NCI-H524 treated with DMSO at 0.1 percent for 48 hours (cell line): ENCODE measurements at regions not wholly inside any gene's neighbourhood (a gene's known extent, or its start where the extent isn't known, plus 50 kb on each side); places are given as distances from the start of the nearest gene placed in this dataset.

Source experiments
- DNase-seq: peaks from one replicate; lab custom pipeline; 2025; lab: John Stamatoyannopoulos, UW

DNA sequence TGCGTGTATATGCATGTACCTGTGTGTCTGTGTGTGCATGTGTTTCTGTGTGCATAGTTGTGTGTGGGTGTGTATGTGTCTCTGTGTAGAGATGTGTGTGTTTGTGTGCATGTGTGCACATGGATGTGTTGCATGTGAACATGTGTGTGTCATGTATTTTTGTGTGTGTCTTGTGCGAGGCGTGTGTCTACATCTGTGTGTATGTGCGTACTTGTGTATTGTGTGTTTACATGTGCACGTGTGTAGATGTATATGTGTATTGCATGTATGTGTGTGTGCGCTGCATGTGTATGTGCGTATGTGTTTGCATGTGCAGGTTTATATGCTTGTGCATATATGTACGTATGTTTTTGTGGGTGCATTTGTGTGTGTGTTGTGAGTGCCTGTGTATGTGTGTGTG is 735.2 kb downstream of the GALR1 start:
- no peak for DNase-seq

DNA sequence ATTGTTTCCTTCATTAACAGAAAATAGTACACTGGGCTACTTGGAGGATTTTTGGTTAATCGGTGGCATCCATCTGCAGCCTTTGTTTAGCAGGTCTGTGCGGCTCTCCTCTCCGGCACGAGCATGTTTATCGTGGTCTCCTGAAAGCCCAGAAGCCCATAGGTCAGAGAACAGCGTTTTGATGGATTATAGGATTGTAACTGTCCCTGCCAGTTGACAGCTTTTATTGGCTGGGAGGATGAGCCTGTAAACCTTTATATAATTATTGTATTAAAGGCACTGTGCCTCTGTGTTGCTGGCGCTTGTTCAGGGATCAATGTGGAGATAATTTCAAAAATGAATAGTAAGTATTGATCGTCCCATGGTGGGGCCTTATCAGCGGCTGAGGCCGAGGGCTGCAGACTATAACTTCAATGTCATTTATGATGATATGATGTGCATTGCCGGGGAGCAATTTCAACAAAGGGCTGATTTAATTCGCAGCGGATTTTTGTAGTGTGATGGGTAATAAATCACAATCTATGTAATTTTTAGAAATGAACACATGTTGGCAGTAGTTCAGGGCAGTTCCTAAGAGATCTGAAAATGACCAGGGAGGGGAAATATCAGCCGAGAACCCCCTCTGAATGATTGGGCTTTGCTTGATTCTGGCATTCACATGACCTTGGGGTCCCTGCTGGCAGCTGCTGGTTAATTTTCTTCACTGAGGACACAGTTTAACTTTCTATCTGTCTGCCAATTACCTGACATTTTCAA is 736.1 kb downstream of the GALR1 start:
- no peak for DNase-seq

DNA sequence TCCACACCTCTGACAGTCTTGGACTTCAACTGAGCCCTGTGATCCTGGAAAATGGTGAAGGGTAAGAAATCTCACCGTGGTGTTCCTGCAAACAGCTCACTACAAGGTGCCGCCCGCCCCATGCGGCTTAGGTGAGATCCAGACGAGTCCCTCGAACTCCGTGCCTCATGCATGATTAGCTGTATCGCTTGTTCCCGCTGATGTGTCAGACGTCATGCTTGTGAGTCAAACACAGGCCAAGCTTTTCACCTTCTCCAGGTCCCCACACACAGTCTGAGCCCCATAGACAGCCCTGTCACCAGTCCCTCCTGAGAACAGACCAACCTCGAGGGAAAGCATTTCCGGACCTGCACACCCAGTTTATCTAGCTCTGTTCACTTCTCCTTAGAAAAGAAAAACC is 740.5 kb downstream of the GALR1 start:
- DNase-seq = no peak

DNA sequence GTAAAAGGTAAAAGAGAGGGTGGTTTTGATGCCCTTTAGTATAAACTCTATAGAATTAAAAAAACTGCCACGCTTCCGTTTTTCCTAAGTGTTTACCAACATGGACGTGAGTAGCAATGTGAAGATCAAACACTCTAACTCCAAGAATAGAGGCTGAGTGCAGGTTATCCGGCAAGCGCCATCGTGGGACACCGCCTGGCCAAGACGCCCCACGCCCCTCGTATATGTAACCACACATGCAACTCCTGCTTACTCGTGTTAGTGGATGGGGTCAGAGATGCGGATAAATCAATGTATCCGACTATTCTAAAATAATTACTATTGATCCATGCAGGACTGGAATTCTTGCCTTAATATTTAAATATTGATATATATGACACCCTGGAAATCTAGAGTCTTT is 741.3 kb downstream of the GALR1 start:
- DNase-seq = no peak

DNA sequence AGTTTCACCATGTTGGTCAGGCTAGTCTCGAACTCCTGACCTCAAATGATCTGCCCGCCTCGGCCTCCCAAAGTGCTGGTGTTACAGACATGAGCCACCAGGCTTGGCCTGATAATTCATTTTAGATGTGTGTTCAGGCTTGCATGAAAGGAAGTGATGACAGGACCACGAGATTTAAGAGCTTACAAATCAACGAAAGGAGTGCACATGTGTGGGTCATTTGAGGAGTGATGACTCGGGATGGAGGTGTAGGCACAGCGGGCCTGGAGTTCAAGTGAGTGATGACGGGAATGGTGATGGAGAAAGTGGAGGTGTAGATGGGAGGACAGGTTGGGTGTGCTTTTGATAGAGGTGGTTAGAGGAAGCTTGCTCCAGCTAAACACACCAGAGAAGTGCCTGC is 742.4 kb downstream of the GALR1 start:
- DNase-seq = no peak

DNA sequence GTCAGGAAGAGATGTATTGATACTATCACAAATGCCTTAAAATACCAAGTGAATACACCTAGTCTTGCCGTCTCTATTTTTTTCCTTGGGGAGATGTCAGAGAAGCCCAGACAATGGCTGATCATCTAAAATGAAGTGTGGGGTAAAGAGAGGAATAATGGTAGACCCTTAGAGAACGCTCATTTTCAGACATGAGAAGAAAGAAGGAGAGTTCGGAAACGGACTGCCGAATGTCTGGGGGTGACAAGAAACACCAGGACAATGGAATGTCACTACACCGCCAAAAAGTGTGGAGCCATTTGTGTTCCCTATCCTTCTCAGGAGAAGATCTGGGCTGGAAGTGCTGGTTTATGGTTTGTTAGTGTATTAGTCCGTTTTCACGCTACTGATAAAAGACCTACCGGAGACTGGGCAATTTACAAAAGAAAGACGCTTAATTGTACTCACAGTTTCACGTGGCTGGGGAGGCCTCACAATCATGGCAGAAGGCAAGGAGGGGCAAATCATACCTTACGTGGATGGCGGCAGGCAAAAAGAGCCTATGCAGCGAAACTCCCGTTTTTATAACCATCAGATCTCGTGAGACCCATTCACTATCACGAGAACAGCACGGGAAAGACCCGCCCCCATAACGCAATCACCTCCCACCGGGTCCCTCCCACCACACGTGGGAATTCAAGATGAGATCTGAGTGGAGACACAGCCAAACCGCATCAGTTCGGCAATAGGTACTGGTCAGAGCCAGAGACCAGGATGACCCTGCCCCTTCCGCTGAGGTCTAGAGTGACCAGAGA is 743.7 kb downstream of the GALR1 start:
- DNase-seq = no peak

DNA sequence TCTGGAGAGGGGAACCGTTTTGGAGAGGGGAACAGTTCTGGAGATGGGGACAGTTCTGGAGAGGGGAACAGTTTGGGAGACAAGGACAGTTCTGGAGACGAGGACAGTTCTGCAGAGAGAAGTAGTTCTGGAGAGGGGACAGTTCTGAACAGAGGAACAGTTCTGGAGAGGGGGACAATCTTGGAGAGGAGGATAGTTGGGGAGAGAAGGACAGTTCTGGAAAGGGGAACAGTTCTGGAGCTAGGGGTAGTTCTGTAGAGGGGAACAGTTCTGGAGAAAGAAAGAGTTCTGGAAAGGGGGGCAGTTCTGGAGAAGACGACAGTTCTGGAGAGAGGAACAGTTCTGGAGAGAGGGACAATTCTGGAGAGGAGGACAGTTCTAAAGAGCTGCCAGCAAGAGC is 745.9 kb downstream of the GALR1 start:
- no peak for DNase-seq

DNA sequence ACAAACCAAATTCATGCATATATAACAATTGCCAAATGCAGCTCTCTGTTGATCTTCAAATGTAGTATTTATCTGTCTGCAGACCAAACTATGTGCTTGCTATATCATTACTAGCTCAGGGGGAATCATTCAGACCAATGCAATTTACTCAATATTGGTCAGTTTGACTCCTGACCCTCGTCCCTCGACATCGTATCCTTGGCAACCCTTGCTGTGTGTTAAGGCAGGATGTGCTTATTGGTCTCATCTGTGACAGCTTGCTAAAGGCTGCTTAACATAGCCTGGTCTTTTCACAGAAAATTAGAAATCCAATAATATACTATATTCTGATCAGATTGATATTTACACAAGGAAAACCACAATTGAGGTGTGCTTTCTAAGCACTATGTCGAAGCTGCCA is 747.1 kb downstream of the GALR1 start:
- no peak for DNase-seq

DNA sequence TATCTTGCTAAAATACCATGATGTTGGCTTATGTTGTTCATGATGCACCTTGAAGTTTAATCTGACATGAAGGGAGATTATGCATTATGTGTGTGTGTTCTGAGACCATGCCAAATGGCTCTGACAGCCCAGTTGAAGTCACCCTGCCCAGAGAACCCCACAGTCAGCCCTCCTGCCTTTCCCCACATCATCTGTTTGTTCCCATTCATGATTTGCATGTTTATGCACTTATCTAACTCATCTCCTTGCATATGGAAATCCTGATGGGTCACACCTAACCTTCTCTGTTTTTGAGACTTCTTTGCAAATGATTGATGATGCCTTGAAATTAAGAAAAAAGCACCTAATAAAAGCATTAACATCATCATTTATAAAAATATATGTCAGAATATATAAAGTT is 752.2 kb downstream of the GALR1 start:
- DNase-seq = no peak

DNA sequence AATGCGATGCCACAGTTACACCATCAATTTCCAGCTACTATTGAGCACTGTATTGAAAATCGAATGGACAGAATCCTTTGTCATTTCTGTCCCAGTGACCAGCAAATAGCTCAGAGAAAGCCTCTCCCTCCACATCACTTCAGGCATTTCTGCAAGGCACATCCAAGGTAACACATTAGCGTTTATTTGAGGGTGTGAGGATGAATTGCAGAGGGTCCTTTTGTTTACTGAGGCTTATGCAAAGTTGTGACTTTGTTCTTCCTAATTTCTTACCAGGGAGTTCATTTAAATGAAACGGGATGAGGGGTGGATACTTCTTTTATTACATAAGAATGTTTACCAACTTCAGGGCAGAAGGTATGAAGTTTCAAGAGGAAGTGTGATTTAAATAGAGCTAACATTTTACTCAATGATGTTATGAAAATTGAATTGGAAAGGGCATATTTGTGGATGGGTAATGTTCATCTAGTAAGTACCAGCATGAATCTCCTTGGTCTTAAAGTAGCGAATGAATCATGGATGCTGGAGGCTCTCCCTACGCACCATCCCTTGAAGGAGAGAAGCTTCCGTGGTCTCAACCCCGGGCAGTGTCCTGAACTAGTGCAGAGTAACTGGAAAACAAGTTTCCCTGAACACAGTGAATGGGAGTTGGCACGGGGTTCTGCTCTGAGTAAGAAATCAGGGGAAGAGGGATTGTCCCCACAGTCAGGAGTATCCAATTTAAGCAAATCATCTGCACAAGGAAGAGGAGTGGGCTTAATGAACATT is 756.5 kb downstream of the GALR1 start:
- no peak for DNase-seq

DNA sequence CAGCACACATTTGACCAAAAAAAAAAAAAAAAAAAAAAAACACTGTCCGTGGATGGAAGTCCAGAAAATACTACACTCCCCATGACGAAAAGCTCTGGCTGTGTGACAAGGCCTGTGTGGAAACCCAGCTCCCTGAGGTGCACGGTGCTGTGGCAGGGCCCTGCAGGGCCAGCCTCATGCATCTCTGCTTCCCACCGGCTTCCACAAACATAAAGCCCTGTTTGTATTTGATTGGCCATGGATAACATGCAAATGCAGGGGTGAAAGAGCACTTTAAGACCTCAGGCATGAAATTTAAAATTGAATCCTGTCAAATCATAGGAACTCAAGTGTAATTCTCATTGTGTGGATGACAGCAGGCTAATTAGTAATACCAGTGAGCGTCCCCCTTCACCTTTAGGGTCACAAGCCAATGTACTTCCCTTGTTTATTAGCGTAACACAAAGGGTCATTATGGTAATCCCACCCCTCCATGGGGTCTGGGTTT is 757.2 kb downstream of the GALR1 start:
- no peak for DNase-seq

DNA sequence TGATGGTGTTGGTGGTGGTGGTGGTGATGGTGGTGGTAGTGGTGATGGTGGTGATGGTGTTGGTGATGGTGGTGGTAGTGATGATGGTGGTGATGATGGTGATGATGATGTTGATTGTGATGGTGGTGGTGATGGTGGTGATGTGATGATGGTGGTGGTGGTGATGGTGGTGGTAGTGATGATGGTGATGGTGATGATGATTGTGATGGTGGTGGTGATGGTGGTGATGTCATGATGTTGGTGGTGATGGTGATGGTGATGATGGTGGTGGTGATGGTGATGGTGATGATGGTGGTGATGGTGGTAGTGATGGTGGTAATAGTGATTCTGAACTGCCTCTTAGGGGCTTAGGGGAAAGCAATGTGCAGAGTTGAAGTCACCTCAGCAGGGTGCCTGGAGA is 760.7 kb downstream of the GALR1 start:
- no peak for DNase-seq

DNA sequence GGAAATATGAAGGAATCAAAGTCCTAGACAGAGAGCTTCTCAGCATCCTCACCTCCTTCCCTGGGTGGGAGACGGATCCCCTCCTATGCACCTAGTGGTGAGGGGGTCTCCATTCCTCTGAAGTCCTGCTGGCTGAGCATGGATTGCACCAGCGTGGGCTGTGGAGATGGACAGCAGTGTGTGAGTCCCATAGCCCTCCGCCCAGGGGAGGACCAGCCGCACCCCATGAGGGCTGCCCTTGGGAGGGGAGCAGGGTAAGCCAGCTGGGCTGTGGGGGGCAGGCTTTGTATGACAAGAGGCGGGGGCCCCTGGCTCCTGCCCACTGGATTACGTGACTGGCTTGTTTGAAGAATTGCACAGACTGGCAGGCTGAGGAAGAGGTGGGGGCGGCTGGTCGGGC is 768.2 kb downstream of the GALR1 start:
- no peak for DNase-seq

DNA sequence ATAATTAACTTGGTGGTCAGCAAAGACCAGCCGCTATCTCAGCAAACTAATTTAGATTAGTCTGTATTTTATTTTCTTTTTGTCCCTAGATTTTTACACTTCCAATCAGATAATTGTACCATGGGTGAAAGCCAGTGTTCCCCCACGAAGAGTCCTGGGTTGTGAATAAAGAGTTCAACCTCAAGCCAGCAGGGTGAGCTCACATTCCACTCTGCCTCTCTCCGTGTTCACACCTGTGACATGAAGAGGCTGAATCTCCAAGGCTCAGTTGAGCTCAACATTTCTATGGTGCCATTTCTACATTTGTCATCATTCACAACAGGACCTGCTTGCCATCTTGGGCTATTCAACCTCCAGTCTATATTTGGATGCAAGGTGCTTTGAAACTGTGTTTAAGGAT is 771.5 kb downstream of the GALR1 start:
- DNase-seq = no peak

DNA sequence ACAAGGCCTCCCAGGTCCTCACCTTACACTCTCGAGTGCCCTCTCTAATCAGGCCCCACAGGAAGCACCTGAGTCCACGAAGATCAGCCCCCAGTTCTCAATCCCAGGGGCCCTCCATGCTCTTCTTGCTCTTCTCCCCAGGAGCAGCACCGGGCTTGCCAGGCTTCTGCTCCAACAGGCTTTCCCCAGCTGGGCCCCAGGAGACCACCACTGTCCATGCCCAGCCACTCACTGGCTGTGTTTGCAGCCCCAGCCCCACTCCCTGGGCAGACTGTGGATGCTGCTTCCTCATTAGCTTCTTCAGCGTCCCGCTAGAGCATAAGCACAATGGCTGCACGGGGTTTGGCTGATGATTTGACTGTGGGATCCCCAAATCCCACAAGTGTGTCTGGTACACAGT is 781.9 kb downstream of the GALR1 start:
- no peak for DNase-seq

DNA sequence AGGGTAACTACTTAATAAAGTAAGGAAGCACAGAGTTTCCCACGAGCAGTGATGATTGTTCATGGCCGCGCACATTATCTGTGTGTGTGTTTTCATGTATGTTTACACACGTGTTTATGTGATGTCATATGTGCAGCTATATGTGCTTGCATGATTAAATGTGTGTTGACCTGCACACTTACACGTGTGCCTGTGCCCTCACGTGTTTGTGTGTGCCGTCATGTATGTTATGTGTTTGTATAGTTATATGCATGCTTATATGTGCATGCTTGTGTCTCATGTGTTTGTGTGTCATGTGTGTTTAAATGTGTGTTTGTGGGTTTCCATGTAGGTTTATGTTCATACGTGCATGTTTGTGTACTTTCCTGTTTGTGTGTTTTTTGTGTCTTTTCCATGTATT is 782.3 kb downstream of the GALR1 start:
- no peak for DNase-seq

DNA sequence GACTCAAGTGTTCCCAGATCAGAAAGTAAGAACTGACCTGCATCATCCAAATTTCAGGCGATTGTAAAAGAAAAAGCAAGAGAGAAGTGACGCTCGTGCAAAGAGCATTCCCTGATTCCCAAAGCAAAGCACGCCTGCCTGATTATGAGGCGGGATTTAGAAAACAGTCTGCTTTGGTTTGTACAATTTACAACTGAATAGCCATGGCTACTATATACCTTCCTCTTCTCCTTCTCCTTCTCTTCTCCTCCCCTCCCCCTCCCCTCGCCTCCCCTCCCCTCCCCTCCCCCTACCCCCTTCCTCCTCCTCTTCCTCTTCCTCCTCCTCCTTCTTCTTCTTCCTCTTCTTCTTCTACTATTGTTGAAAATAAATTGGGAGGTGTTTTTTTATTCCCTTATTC is 782.9 kb downstream of the GALR1 start:
- no peak for DNase-seq

DNA sequence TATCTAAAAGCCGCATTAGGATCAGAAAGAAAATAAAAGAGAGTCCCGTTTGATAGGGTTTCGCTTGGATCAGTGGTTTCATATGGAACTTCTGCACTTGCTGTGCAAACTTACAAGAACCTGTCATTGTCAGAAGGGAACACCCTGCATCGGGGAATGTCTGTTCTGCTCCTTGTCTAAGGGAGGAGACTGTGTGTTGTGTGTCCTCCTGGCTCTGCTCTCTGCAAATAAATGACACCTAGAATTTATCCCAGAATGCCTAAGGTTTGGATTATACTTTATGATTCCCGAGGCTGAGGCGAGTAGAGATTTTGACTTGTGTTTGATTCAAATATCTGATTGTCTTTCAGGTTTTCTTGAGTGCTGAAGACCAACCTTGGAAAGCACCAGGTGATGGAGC is 785.1 kb downstream of the GALR1 start:
- DNase-seq = no peak

DNA sequence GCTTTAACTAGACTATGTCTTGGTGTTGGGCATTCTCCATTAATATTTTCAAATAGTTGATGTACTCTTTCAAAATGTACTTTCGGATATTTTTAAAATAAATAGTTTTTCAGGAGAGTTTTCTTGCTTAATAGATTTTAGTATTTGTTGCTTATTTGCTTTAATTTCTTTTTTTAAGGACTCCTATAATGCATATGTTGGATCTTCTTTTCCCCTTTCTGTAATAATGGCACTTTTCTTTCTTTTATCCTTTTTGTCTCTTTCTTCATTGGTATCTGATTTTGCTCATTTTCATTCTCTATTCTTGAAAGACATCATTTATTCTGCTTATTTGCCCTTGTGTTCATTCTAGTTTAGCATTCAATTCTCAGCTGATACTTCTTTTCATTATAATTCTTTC is 791.6 kb downstream of the GALR1 start:
- no peak for DNase-seq

DNA sequence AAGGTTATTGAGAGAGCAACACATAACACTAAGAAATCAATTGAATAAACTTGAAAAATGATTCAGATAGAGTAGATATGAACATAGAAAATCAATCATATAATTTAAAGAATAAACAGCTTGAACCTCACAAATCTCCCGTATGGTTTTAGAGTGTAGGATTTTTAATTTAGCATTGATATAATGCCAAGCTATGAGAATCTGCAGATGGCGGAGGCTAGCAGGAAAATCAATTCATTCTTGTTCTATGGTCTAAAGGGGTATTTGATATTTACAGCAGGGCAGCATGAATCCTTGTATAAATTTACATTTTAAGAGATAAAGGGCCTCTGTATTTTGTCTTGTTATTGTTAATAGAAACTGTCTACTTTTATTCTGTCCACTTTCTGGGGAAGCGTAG is 797.0 kb downstream of the GALR1 start:
- no peak for DNase-seq

DNA sequence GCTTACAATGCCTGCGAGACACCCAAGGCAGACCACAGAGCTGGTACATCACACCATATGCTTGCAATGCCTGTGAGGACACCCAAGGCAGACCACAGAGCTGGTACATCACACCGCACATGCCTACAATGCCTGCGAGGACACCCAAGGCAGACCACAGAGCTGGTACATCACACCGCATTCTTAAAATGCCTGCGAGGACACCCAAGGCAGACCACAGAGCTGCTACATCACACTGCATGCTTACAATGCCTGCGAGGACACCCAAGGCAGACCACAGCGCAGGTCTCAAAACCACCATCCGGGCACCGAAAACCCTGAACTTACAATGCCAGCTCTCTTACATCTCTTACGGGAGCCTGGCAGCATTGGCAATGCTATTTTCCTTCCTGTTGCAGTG is 799.6 kb downstream of the GALR1 start:
- no peak for DNase-seq

DNA sequence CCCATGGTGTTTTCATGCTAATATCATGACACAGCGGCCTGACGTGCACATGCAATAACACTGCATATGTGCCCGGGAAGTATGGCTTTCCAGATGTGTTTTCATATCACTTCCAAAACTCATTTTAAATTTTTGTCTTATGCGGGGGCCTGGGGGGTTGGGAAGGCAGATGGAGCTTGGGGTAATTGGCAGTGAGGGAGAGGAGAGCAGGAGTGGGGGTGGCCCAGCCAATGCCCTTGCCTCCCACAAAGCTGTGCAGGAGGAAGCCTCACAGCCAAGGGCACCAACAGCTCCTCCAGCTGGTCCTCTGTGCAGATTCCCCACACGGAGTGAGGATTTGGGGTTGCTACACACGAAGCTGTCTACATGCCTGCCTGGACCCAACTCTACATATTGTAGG is 805.2 kb downstream of the GALR1 start:
- DNase-seq = no peak

DNA sequence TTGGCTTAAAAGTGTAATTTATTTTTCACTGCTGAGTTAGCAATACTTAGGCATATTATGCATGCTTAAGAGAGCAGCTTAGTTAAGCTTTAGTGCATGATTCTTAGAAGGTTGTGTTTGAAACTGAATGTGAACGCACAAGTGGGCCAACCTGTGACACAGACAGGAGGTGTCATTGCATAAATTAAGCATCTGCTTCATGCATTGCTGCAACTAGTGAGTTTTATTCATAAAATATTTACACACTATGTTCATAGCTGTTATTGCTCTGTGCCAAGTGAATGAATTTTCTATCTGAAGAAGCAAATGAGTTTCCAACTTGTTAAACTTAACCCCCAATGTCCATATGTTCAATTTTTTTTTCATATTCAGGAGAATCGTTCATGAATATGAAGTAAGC is 806.4 kb downstream of the GALR1 start:
- DNase-seq = no peak
